ENCODE measurements at regions not wholly inside any gene's neighbourhood (a gene's known extent, or its start where the extent isn't known, plus 50 kb on each side); places are given as distances from the start of the nearest gene placed in this dataset.

DNA sequence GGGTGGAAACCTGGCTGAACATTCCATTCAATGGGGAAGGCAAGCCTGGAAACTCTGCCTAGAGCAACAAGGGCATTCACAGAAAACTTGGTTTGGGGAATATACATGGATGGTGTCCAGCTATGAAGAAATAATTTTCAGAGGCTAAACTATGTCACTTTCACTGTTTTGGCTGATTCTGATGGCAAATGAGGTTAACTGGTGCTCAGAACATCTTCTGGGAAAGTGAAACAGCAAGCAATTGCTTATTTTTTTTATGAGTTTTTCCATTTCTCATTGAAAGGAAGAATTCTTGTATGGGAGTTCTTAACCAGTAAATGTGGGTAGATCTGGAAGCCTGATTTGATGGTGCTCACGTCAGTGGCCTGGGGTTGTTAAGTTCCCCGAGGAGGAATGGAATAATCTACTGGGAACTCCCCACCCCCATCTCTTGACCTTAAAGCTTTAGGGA lies 132.8 kb upstream of the BTG1 start:
- no peak overlapping the region for H3K27ac ChIP-seq
- H3K4me3 ChIP-seq: no peak overlapping the region
- FAIRE-seq (no peak), DNase-seq (ENCODE audit: low read depth in 1 of 2, low spot score in 1 of 2) (no peak), ATAC-seq (no peak)
- H3K4me2 ChIP-seq: no peak overlapping the region
- TF ChIP-seq EHF (CRISPR knock-in tag; IDR thresholded peaks at IDR 0.05): no peak
- TF ChIP-seq E2F6 (IDR thresholded peaks at IDR 0.05; ENCODE audit: borderline replicate concordance, low read depth): no peak
- no peak for TF ChIP-seq PHF8 (IDR thresholded peaks at IDR 0.05; ENCODE audit: borderline replicate concordance, low read depth)
- no peak for TF ChIP-seq CHD2 (IDR thresholded peaks at IDR 0.05; ENCODE audit: low read length, partially characterized antibody)
- no peak for TF ChIP-seq HOXB5 (CRISPR knock-in tag; IDR thresholded peaks at IDR 0.05)
- TF ChIP-seq NR3C1 (IDR thresholded peaks at IDR 0.05): no peak
- POLR2A ChIA-PET: no interaction called here
- no peaks in the 10 kb centered on the region for H3K4me1 ChIP-seq
- no peaks in the 10 kb centered on the region for H3K9me3 ChIP-seq
- CTCF ChIA-PET: no interaction called here
- WGBS (ENCODE audit: missing lambda C conversion rate): 43% methylated on average over 2 of the region's 2 CpGs

DNA sequence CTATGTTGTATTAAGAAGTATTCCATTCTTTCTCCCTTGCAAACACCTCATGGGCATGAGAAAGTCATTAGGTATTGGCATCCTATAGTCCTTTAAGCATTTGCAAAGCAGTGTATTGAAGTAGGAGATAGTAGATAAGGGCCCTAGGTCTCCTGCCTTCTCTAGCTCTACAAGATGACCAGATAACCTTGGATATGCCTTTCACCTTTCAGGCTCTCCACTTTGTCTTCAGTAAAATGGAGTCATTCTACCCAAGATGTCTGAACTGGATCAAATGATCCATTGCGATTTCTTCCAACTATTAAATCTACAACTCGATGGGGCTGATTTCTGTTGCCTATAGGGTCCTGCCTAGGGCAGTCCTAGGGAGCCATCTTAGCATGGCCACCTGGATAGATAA lies 132.1 kb upstream of the BTG1 start:
- no peak for ATAC-seq
- 54% methylated on average over 2 of the region's 2 CpGs for WGBS (ENCODE audit: missing lambda C conversion rate)

GRCh38 chr12:92276276-92276675 lies 130.6 kb upstream of the BTG1 start:
- POLR2A ChIA-PET: no interaction called here
- ATAC-seq (no peak), FAIRE-seq (no peak), DNase-seq (ENCODE audit: low read depth in 1 of 2, low spot score in 1 of 2) (no peak)
- Histone ChIP-seq H3K4me1 (no peaks in the 10 kb centered on the region), H3K4me2 (no peak overlapping the region), H3K9me3 (no peaks in the 10 kb centered on the region), H3K27ac (no peak overlapping the region), H3K4me3 (no peak overlapping the region)
- CTCF ChIA-PET: no interaction called here
- TF ChIP-seq KDM1A (IDR thresholded peaks at IDR 0.05; ENCODE audit: low read depth) (no peak), TP53 (CRISPR knock-in tag; IDR thresholded peaks at IDR 0.05) (no peak), NR3C1 (IDR thresholded peaks at IDR 0.05) (no peak), EHMT2 (IDR thresholded peaks at IDR 0.05; ENCODE audit: low read depth) (no peak), HMGXB4 (CRISPR knock-in tag; IDR thresholded peaks at IDR 0.05; ENCODE audit: borderline replicate concordance) (no peak), NFE2L2 (conservative IDR thresholded peaks at IDR 0.05; ENCODE audit: low read length) (no peak), SREBF2 (IDR thresholded peaks at IDR 0.05) (no peak), PHF8 (IDR thresholded peaks at IDR 0.05; ENCODE audit: borderline replicate concordance, low read depth) (no peak)
- WGBS (ENCODE audit: missing lambda C conversion rate): 72% methylated on average over 1 of the region's 1 CpG

More for the DNA sequence above, 132.1 kb upstream of the BTG1 start:
- no peak for FAIRE-seq
- Histone ChIP-seq H3K4me3 (no peak overlapping the region), H3K9me3 (no peaks in the 10 kb centered on the region), H3K27ac (no peak overlapping the region), H3K4me2 (no peak overlapping the region), H3K4me1 (no peaks in the 10 kb centered on the region)
- DNase-seq (ENCODE audit: low read depth in 1 of 2, low spot score in 1 of 2): no peak
- ChIA-PET POLR2A (no interaction called here), CTCF (no interaction called here)
- TF ChIP-seq CHD2 (IDR thresholded peaks at IDR 0.05; ENCODE audit: low read length, partially characterized antibody) (no peak), NFE2L2 (conservative IDR thresholded peaks at IDR 0.05; ENCODE audit: low read length) (no peak), ZNF302 (CRISPR knock-in tag; IDR thresholded peaks at IDR 0.05) (no peak), RCOR1 (IDR thresholded peaks at IDR 0.05; ENCODE audit: low read depth, low read length) (no peak), KDM5A (IDR thresholded peaks at IDR 0.05) (no peak), EHMT2 (IDR thresholded peaks at IDR 0.05; ENCODE audit: low read depth) (no peak), HOXA7 (CRISPR knock-in tag; IDR thresholded peaks at IDR 0.05) (no peak), RARB (CRISPR knock-in tag; IDR thresholded peaks at IDR 0.05) (no peak)
- TF ChIP-seq, protein P1, sequence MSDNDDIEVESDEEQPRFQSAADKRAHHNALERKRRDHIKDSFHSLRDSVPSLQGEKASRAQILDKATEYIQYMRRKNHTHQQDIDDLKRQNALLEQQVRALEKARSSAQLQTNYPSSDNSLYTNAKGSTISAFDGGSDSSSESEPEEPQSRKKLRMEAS (IDR thresholded peaks at IDR 0.05): no peak

Measured in A549 (cell line).